ENCODE measurements at regions not wholly inside any gene's neighbourhood (a gene's known extent, or its start where the extent isn't known, plus 50 kb on each side); places are given as distances from the start of the nearest gene placed in this dataset.

- Histone ChIP-seq H3K27ac (ENCODE audit: low read length) (no peak overlapping the region), H3K9ac (ENCODE audit: low read length) (no peak overlapping the region), H3K4me1 (ENCODE audit: control insufficient read depth, low read depth, low read length) (no peaks in the 10 kb centered on the region)
These were observed 235.1 kb upstream of the ADAMTSL1 start for GRCh38 chr9:18238752-18239447.

GRCh38 chr9:18240213-18240612 is 233.7 kb upstream of the ADAMTSL1 start:
- Histone ChIP-seq H3K27ac (ENCODE audit: low read length) (no peak overlapping the region), H3K9ac (ENCODE audit: low read length) (no peak overlapping the region), H3K4me3 (ENCODE audit: low read length) (no peak overlapping the region), H3K27me3 (ENCODE audit: control insufficient read depth, insufficient read depth, low read length) (no peaks in the 10 kb centered on the region), H3K36me3 (ENCODE audit: control insufficient read depth, low read depth, low read length) (no peaks in the 10 kb centered on the region), H3K4me1 (ENCODE audit: control insufficient read depth, low read depth, low read length) (no peaks in the 10 kb centered on the region), H3K9me3 (ENCODE audit: control insufficient read depth, low read depth, low read length) (peaks cover 4% of the 10 kb centered on the region)

More at GRCh38 chr9:18238752-18239447, 235.1 kb upstream of the ADAMTSL1 start:
- Histone ChIP-seq H3K9me3 (ENCODE audit: control insufficient read depth, low read depth, low read length) (peaks cover 4% of the 10 kb centered on the region), H3K4me3 (ENCODE audit: low read length) (no peak overlapping the region), H3K27me3 (ENCODE audit: control insufficient read depth, insufficient read depth, low read length) (no peaks in the 10 kb centered on the region), H3K36me3 (ENCODE audit: control insufficient read depth, low read depth, low read length) (no peaks in the 10 kb centered on the region)

- Histone ChIP-seq H3K9ac (ENCODE audit: low read length) (no peak overlapping the region), H3K27ac (ENCODE audit: low read length) (no peak overlapping the region), H3K9me3 (ENCODE audit: control insufficient read depth, low read depth, low read length) (peaks cover 4% of the 10 kb centered on the region), H3K36me3 (ENCODE audit: control insufficient read depth, low read depth, low read length) (no peaks in the 10 kb centered on the region), H3K4me1 (ENCODE audit: control insufficient read depth, low read depth, low read length) (no peaks in the 10 kb centered on the region), H3K4me3 (ENCODE audit: low read length) (no peak overlapping the region), H3K27me3 (ENCODE audit: control insufficient read depth, insufficient read depth, low read length) (no peaks in the 10 kb centered on the region)
These were observed 228.0 kb upstream of the ADAMTSL1 start for GRCh38 chr9:18245911-18246310.

GRCh38 chr9:18250053-18250452 is 223.9 kb upstream of the ADAMTSL1 start:
- H3K9ac ChIP-seq (ENCODE audit: low read length), result no peak overlapping the region
- no peaks in the 10 kb centered on the region for H3K9me3 ChIP-seq (ENCODE audit: control insufficient read depth, low read depth, low read length)
- no peaks in the 10 kb centered on the region for H3K4me1 ChIP-seq (ENCODE audit: control insufficient read depth, low read depth, low read length)
- H3K27me3 ChIP-seq (ENCODE audit: control insufficient read depth, insufficient read depth, low read length), result no peaks in the 10 kb centered on the region
- H3K36me3 ChIP-seq (ENCODE audit: control insufficient read depth, low read depth, low read length), result no peaks in the 10 kb centered on the region
- H3K4me3 ChIP-seq (ENCODE audit: low read length), result no peak overlapping the region
- H3K27ac ChIP-seq (ENCODE audit: low read length), result no peak overlapping the region

GRCh38 chr9:18253950-18254349 is 220.0 kb upstream of the ADAMTSL1 start:
- Histone ChIP-seq H3K27me3 (ENCODE audit: control insufficient read depth, insufficient read depth, low read length) (no peaks in the 10 kb centered on the region), H3K9me3 (ENCODE audit: control insufficient read depth, low read depth, low read length) (no peaks in the 10 kb centered on the region), H3K36me3 (ENCODE audit: control insufficient read depth, low read depth, low read length) (no peaks in the 10 kb centered on the region), H3K27ac (ENCODE audit: low read length) (no peak overlapping the region), H3K9ac (ENCODE audit: low read length) (no peak overlapping the region), H3K4me3 (ENCODE audit: low read length) (no peak overlapping the region), H3K4me1 (ENCODE audit: control insufficient read depth, low read depth, low read length) (no peaks in the 10 kb centered on the region)

- H3K27me3 ChIP-seq (ENCODE audit: control insufficient read depth, insufficient read depth, low read length), result no peaks in the 10 kb centered on the region
- H3K4me1 ChIP-seq (ENCODE audit: control insufficient read depth, low read depth, low read length), result no peaks in the 10 kb centered on the region
- no peak overlapping the region for H3K9ac ChIP-seq (ENCODE audit: low read length)
- no peak overlapping the region for H3K4me3 ChIP-seq (ENCODE audit: low read length)
- no peaks in the 10 kb centered on the region for H3K36me3 ChIP-seq (ENCODE audit: control insufficient read depth, low read depth, low read length)
- H3K9me3 ChIP-seq (ENCODE audit: control insufficient read depth, low read depth, low read length), result no peaks in the 10 kb centered on the region
- no peak overlapping the region for H3K27ac ChIP-seq (ENCODE audit: low read length)
These were observed 218.8 kb upstream of the ADAMTSL1 start for GRCh38 chr9:18255158-18255629.

GRCh38 chr9:18255747-18256146 is 218.2 kb upstream of the ADAMTSL1 start:
- Histone ChIP-seq H3K36me3 (ENCODE audit: control insufficient read depth, low read depth, low read length) (no peaks in the 10 kb centered on the region), H3K9me3 (ENCODE audit: control insufficient read depth, low read depth, low read length) (no peaks in the 10 kb centered on the region), H3K27me3 (ENCODE audit: control insufficient read depth, insufficient read depth, low read length) (no peaks in the 10 kb centered on the region), H3K9ac (ENCODE audit: low read length) (no peak overlapping the region), H3K4me3 (ENCODE audit: low read length) (no peak overlapping the region), H3K4me1 (ENCODE audit: control insufficient read depth, low read depth, low read length) (no peaks in the 10 kb centered on the region), H3K27ac (ENCODE audit: low read length) (no peak overlapping the region)

- Histone ChIP-seq H3K27me3 (ENCODE audit: control insufficient read depth, insufficient read depth, low read length) (no peaks in the 10 kb centered on the region), H3K9me3 (ENCODE audit: control insufficient read depth, low read depth, low read length) (no peaks in the 10 kb centered on the region), H3K36me3 (ENCODE audit: control insufficient read depth, low read depth, low read length) (no peaks in the 10 kb centered on the region), H3K27ac (ENCODE audit: low read length) (no peak overlapping the region), H3K4me1 (ENCODE audit: control insufficient read depth, low read depth, low read length) (no peaks in the 10 kb centered on the region), H3K9ac (ENCODE audit: low read length) (no peak overlapping the region), H3K4me3 (ENCODE audit: low read length) (no peak overlapping the region)
These were observed 217.4 kb upstream of the ADAMTSL1 start for GRCh38 chr9:18256568-18256967.

- no peaks in the 10 kb centered on the region for H3K27me3 ChIP-seq (ENCODE audit: control insufficient read depth, insufficient read depth, low read length)
- no peak overlapping the region for H3K27ac ChIP-seq (ENCODE audit: low read length)
- no peaks in the 10 kb centered on the region for H3K9me3 ChIP-seq (ENCODE audit: control insufficient read depth, low read depth, low read length)
- no peaks in the 10 kb centered on the region for H3K36me3 ChIP-seq (ENCODE audit: control insufficient read depth, low read depth, low read length)
- no peak overlapping the region for H3K4me3 ChIP-seq (ENCODE audit: low read length)
- peaks cover 4% of the 10 kb centered on the region for H3K4me1 ChIP-seq (ENCODE audit: control insufficient read depth, low read depth, low read length)
- H3K9ac ChIP-seq (ENCODE audit: low read length), result no peak overlapping the region
These were observed 213.4 kb upstream of the ADAMTSL1 start for GRCh38 chr9:18260521-18260920.

- no peaks in the 10 kb centered on the region for H3K27me3 ChIP-seq (ENCODE audit: control insufficient read depth, insufficient read depth, low read length)
- no peaks in the 10 kb centered on the region for H3K9me3 ChIP-seq (ENCODE audit: control insufficient read depth, low read depth, low read length)
- no peak overlapping the region for H3K27ac ChIP-seq (ENCODE audit: low read length)
- no peaks in the 10 kb centered on the region for H3K36me3 ChIP-seq (ENCODE audit: control insufficient read depth, low read depth, low read length)
- peaks cover 4% of the 10 kb centered on the region for H3K4me1 ChIP-seq (ENCODE audit: control insufficient read depth, low read depth, low read length)
- H3K4me3 ChIP-seq (ENCODE audit: low read length), result no peak overlapping the region
- no peak overlapping the region for H3K9ac ChIP-seq (ENCODE audit: low read length)
These were observed 212.8 kb upstream of the ADAMTSL1 start for GRCh38 chr9:18261181-18261580.

GRCh38 chr9:18263377-18263776 is 210.6 kb upstream of the ADAMTSL1 start:
- no peaks in the 10 kb centered on the region for H3K9me3 ChIP-seq (ENCODE audit: control insufficient read depth, low read depth, low read length)
- peaks cover 4% of the 10 kb centered on the region for H3K4me1 ChIP-seq (ENCODE audit: control insufficient read depth, low read depth, low read length)
- no peak overlapping the region for H3K9ac ChIP-seq (ENCODE audit: low read length)
- H3K36me3 ChIP-seq (ENCODE audit: control insufficient read depth, low read depth, low read length), result no peaks in the 10 kb centered on the region
- no peak overlapping the region for H3K4me3 ChIP-seq (ENCODE audit: low read length)
- H3K27me3 ChIP-seq (ENCODE audit: control insufficient read depth, insufficient read depth, low read length), result no peaks in the 10 kb centered on the region
- no peak overlapping the region for H3K27ac ChIP-seq (ENCODE audit: low read length)

GRCh38 chr9:18268381-18268780 is 205.6 kb upstream of the ADAMTSL1 start:
- Histone ChIP-seq H3K4me3 (ENCODE audit: low read length) (no peak overlapping the region), H3K27me3 (ENCODE audit: control insufficient read depth, insufficient read depth, low read length) (no peaks in the 10 kb centered on the region), H3K9ac (ENCODE audit: low read length) (no peak overlapping the region), H3K36me3 (ENCODE audit: control insufficient read depth, low read depth, low read length) (no peaks in the 10 kb centered on the region), H3K27ac (ENCODE audit: low read length) (no peak overlapping the region), H3K9me3 (ENCODE audit: control insufficient read depth, low read depth, low read length) (no peaks in the 10 kb centered on the region), H3K4me1 (ENCODE audit: control insufficient read depth, low read depth, low read length) (no peaks in the 10 kb centered on the region)
